H1 (cell line): ENCODE measurements at regions not wholly inside any gene's neighbourhood (a gene's known extent, or its start where the extent isn't known, plus 50 kb on each side); places are given as distances from the start of the nearest gene placed in this dataset.

Experiments
- CHD7 ChIP-seq: fragments of 300-600 bp; sonication (generic); IDR thresholded peaks from 2 replicates; pipeline ENCODE4 v1.7.1; 2012; ENCODE audit warnings: low read length, moderate library complexity, mild to moderate bottlenecking, inconsistent platforms; ENCODE audit not compliant: insufficient replicate concordance
- CTCF ChIP-seq, 3 experiments: IDR thresholded peaks; 1 replicate in 2 of 3; 2 replicates in 1 of 3; pipeline versions ENCODE4 v1.5.1 to v1.6.1; 2011; ENCODE audit warnings: low read length in 3 of 3, mild to moderate bottlenecking in 3 of 3, inconsistent platforms in 2 of 3, low read depth in 1 of 3, moderate library complexity in 1 of 3; ENCODE audit not compliant: insufficient read depth in 1 of 3; ENCODE audit errors: control extremely low read depth in 1 of 3
- POU5F1 ChIP-seq: IDR thresholded peaks from 2 replicates; pipeline ENCODE4 v1.6.1; 2011; ENCODE audit warnings: low read depth, mild to moderate bottlenecking, low read length, moderate library complexity
- RNF2 ChIP-seq: fragments of 200-900, 300-1000 bp; sonication (generic); IDR thresholded peaks from 2 replicates; pipeline ENCODE4 v1.7.1; 2016; ENCODE audit warnings: borderline replicate concordance, low read depth, mild to moderate bottlenecking, antibody characterized with exemption, low read length; ENCODE audit not compliant: poor library complexity, severe bottlenecking; ENCODE audit errors: missing control alignments
- SP2 ChIP-seq: IDR thresholded peaks from 2 replicates; pipeline ENCODE4 v1.6.1; 2012; ENCODE audit warnings: mild to moderate bottlenecking, low read length, inconsistent platforms
- SP4 ChIP-seq: IDR thresholded peaks from 2 replicates; pipeline ENCODE4 v1.6.1; 2012; ENCODE audit warnings: low read length, inconsistent platforms

GRCh38 chr13:83452292-83452950 lies 429.9 kb downstream of the SLITRK1 start (continued):
- TF ChIP-seq CHD7 (no peak), POU5F1 (no peak), CTCF (IDR thresholded peaks at IDR 0.05; ENCODE audit: control extremely low read depth in 1 of 3, insufficient read depth in 1 of 3, low read depth in 1 of 3, low read length in 3 of 3) (no peak), SP4 (no peak), RNF2 (no peak), SP2 (no peak)
